SK-N-SH (cell line): ENCODE measurements at regions not wholly inside any gene's neighbourhood (a gene's known extent, or its start where the extent isn't known, plus 50 kb on each side); places are given as distances from the start of the nearest gene placed in this dataset.

Experiments used
- CTCF ChIA-PET: fragments of 300-600, 350-600 bp; formaldehyde crosslinking; extraction: SDS; loops from one replicate; lab custom pipeline; 2021; lab: Yijun Ruan, JAX
- POLR2A ChIA-PET: fragments of 350-600 bp; sonication (Branson Sonifier 250); formaldehyde crosslinking; extraction: SDS; loops from one replicate; lab custom pipeline; 2020; ENCODE audit warnings: antibody characterized with exemption, inconsistent platforms; lab: Yijun Ruan, JAX
- DNase-seq: peaks from one replicate; pipeline ENCODE4 v3.0.0; 2012
- H2AFZ ChIP-seq: fragments of 200-600 bp; sonication (generic); 2 replicates; pipeline ENCODE4 v1.8.1; 2016; ENCODE audit warnings: antibody characterized with exemption, mild to moderate bottlenecking, low read depth
- H3F3A ChIP-seq: fragments of 200-600 bp; sonication (generic); replicated peaks from 2 replicates; pipeline ENCODE3; 2016; ENCODE audit warnings: antibody characterized with exemption, mild to moderate bottlenecking; ENCODE audit not compliant: insufficient read depth
- H3K27ac ChIP-seq, 2 experiments: fragments of 200-500 bp in 1 of 2; fragments of 200-600 bp in 1 of 2; sonication (Bioruptor generic) in 1 of 2; sonication (generic), shearing (Covaris generic) in 1 of 2; 2 replicates each; pipeline versions ENCODE4 v1.5.1 to v1.6.1; 2014 to 2016; ENCODE audit warnings: low read depth in 2 of 2, inconsistent platforms in 1 of 2, low read length in 1 of 2, mild to moderate bottlenecking in 1 of 2, mixed read lengths in 1 of 2
- H3K27me3 ChIP-seq: fragments of 200-600 bp; sonication (generic), shearing (Covaris generic); 2 replicates; pipeline ENCODE4 v1.6.1; 2016; ENCODE audit warnings: mixed run types; ENCODE audit not compliant: insufficient read depth
- H3K36me3 ChIP-seq, 2 experiments: fragments of 200-500 bp in 1 of 2; fragments of 200-600 bp in 1 of 2; sonication (Bioruptor generic) in 1 of 2; sonication (generic) in 1 of 2; replicated peaks in 1 of 2; 2 replicates each; pipeline versions ENCODE3 to v1.5.1; 2014 to 2016; ENCODE audit warnings: low read length in 1 of 2, mild to moderate bottlenecking in 1 of 2; ENCODE audit not compliant: insufficient read depth in 2 of 2, control insufficient read depth in 1 of 2
- H3K4me1 ChIP-seq, 2 experiments: fragments of 200-500 bp in 1 of 2; fragments of 200-600 bp in 1 of 2; sonication (Bioruptor generic) in 1 of 2; sonication (generic), shearing (Covaris generic) in 1 of 2; 2 replicates each; pipeline versions ENCODE4 v1.5.1 to v1.6.1; 2014 to 2016; ENCODE audit warnings: low read depth in 1 of 2, low read length in 1 of 2, mixed run types in 1 of 2; ENCODE audit not compliant: insufficient read depth in 2 of 2, control insufficient read depth in 1 of 2
- H3K4me2 ChIP-seq: fragments of 200-600 bp; sonication (generic), shearing (Covaris generic); 2 replicates; pipeline ENCODE4 v1.6.1; 2017; ENCODE audit warnings: mixed run types
- H3K4me3 ChIP-seq, 2 experiments: fragments of 200-500 bp in 1 of 2; fragments of 200-600 bp in 1 of 2; sonication (Bioruptor generic) in 1 of 2; sonication (generic), shearing (Covaris generic) in 1 of 2; 2 replicates each; pipeline versions ENCODE4 v1.5.1 to v1.8.1; 2014 to 2016; ENCODE audit warnings: low read depth in 2 of 2, inconsistent platforms in 1 of 2, low read length in 1 of 2, mild to moderate bottlenecking in 1 of 2, mixed read lengths in 1 of 2, moderate library complexity in 1 of 2
- H3K79me2 ChIP-seq: fragments of 200-600 bp; sonication (generic); 2 replicates; pipeline ENCODE4 v1.8.1; 2017; ENCODE audit warnings: mild to moderate bottlenecking; ENCODE audit not compliant: insufficient read depth
- H3K9ac ChIP-seq: fragments of 200-600 bp; sonication (generic); 2 replicates; pipeline ENCODE4 v1.6.1; 2017; ENCODE audit warnings: mixed run types
- H3K9me2 ChIP-seq: fragments of 200-600 bp; sonication (generic); 2 replicates; pipeline ENCODE4 v1.6.1; 2017; ENCODE audit warnings: mixed run types
- H3K9me3 ChIP-seq: fragments of 200-600 bp; sonication (generic); 2 replicates; pipeline ENCODE4 v1.6.1; 2017; ENCODE audit warnings: mixed run types, mild to moderate bottlenecking, moderate library complexity
- H4K20me1 ChIP-seq: fragments of 200-600 bp; sonication (generic); 2 replicates; pipeline ENCODE4 v1.6.1; 2017; ENCODE audit warnings: mild to moderate bottlenecking, mixed run types; ENCODE audit not compliant: insufficient read depth
- CHD2 ChIP-seq: fragments of 150-350 bp; IDR thresholded peaks from 2 replicates; pipeline ENCODE4 v1.6.1; 2018; ENCODE audit warnings: low read length; ENCODE audit not compliant: partially characterized antibody
- ELF1 ChIP-seq: IDR thresholded peaks from 2 replicates; pipeline ENCODE4 v1.4.0; 2012
- FOSL2 ChIP-seq: IDR thresholded peaks from 2 replicates; pipeline ENCODE4 v1.4.0; 2012; ENCODE audit warnings: low read depth, mild to moderate bottlenecking, moderate library complexity, borderline replicate concordance
- GATA2 ChIP-seq: sonication (generic); formaldehyde crosslinking; IDR thresholded peaks from 2 replicates; pipeline ENCODE4 v1.5.0; 2020; ENCODE audit warnings: mild to moderate bottlenecking, missing genetic modification reagents
- MEF2A ChIP-seq: IDR thresholded peaks from 2 replicates; pipeline ENCODE4 v1.4.0; 2012; ENCODE audit warnings: low read depth, borderline replicate concordance
- MXI1 ChIP-seq: IDR thresholded peaks from 2 replicates; pipeline ENCODE4 v1.6.1; 2012; ENCODE audit warnings: mild to moderate bottlenecking, low read depth, low read length, improper control_type of control experiment
- RXRA ChIP-seq: IDR thresholded peaks from 2 replicates; pipeline ENCODE4 v1.4.0; 2012; ENCODE audit warnings: low read depth, mild to moderate bottlenecking, borderline replicate concordance
- TCF12 ChIP-seq: IDR thresholded peaks from 2 replicates; pipeline ENCODE4 v1.4.0; 2012
- WGBS: methylation state at CpG from one replicate; pipeline ENCODE4 v1.1.6; 2017; ENCODE audit warnings: low lambda C conversion rate; 5-methylcytosine and 5-hydroxymethylcytosine counted together
- TF ChIP-seq, protein P1 (sequence below): IDR thresholded peaks from 2 replicates; pipeline ENCODE4; 2012
- TF ChIP-seq, protein P2 (sequence below): IDR thresholded peaks from 2 replicates; pipeline ENCODE4 v1.6.1; 2012; ENCODE audit warnings: mild to moderate bottlenecking, low read depth, low read length, moderate library complexity
- TF ChIP-seq, protein P3 (sequence below): IDR thresholded peaks from 2 replicates; pipeline ENCODE4 v1.4.0; 2012; ENCODE audit warnings: low read depth
- TF ChIP-seq, protein P4 (sequence below): fragments of 150-350 bp; IDR thresholded peaks from 2 replicates; pipeline ENCODE4 v1.6.1; 2017; ENCODE audit warnings: antibody characterized with exemption, low read length, low read depth, borderline replicate concordance
- TF ChIP-seq, protein P5 (sequence below): IDR thresholded peaks from 2 replicates; pipeline ENCODE4 v1.4.0; 2012; ENCODE audit warnings: low read depth, borderline replicate concordance

DNA sequence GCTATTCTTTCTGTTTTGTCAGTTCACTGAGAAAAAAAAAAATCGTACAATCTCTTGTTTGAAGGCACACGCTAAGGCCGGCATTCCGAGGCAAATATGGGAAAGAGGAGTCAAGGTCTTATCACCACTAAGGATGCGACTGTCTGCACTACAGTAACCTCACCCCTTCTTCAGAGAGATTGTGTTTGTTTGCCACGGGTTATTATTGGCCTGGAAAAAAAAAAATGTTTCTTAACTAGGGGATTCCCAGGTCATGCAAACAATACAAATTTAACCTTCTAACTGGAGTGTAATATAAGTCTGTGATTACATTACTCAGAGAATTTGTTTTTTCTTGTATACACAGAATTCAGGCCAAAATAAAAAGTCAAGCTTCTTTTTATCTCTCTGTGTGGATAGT lies 168.3 kb downstream of the TMA16 start:
- DNase-seq, result no peak
- WGBS, result 17% methylated on average over 6 of the region's 6 CpGs
- H3K4me3 ChIP-seq, result no peak overlapping the region
- no peaks in the 10 kb centered on the region for H3K36me3 ChIP-seq
- H3K9me2 ChIP-seq, result no peaks in the 10 kb centered on the region
- no peaks in the 10 kb centered on the region for H3F3A ChIP-seq
- H3K4me2 ChIP-seq, result no peak overlapping the region
- ChIA-PET POLR2A (interaction anchor here (0.6 kb wide), 1 partner anchor 351 kb away, joined by 3 read pairs; no protein-coding TSS in a partner anchor), CTCF (interaction anchor here (0.7 kb wide), 1 partner anchor 105 kb away, joined by 3 read pairs; no protein-coding TSS in a partner anchor)
- no peaks in the 10 kb centered on the region for H3K9me3 ChIP-seq
- H3K4me1 ChIP-seq, result peaks cover 0 to 3% of the 10 kb centered on the region in 2 experiments; a peak in 1 of 4 replicates
- H3K79me2 ChIP-seq, result no peaks in the 10 kb centered on the region
- TF ChIP-seq, protein P1, sequence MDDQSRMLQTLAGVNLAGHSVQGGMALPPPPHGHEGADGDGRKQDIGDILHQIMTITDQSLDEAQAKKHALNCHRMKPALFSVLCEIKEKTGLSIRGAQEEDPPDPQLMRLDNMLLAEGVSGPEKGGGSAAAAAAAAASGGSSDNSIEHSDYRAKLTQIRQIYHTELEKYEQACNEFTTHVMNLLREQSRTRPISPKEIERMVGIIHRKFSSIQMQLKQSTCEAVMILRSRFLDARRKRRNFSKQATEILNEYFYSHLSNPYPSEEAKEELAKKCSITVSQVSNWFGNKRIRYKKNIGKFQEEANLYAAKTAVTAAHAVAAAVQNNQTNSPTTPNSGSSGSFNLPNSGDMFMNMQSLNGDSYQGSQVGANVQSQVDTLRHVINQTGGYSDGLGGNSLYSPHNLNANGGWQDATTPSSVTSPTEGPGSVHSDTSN, result no peak
- no peak overlapping the region for H2AFZ ChIP-seq
- no peak overlapping the region for H3K9ac ChIP-seq
- H3K27ac ChIP-seq, result no peak overlapping the region
- no peaks in the 10 kb centered on the region for H3K27me3 ChIP-seq
- H4K20me1 ChIP-seq, result no peaks in the 10 kb centered on the region

DNA sequence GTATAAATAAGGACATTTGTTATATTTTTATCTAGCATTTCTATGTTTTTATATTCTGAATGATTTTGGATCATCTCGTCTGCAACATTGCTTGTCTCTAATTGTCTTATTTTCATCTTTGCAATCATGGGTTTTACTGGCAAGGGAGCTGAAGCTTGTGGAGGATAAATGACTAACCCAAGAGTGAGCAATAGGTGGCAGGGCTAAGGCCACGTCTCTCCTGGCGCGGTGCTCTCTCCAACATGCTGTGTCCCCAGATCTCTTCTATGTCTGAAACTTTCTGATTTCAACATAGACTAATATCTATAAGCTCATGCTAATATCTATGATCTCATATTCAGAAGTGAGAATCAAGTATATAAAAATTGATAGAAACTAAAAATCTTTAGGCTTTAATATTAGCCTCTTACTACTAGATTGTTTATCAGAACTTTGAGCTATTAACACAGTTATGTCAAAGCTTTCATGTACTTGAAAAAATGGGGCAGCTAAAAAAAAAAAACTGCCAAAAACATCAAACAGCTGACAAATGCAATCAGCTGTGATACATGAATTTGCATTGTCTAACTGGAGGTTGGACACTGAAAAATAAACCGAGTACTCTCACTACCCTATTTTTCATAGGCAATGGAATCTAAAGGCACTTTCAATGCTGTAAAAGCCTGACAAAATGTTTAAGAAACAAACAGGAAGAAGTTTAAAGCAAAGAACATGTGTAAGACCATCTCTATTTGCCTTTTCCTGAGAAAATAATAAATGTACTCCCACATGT lies 169.2 kb downstream of the TMA16 start:
- POLR2A ChIA-PET, result no interaction called here
- Histone ChIP-seq H3K4me1 (peaks cover 0 to 3% of the 10 kb centered on the region in 2 experiments; a peak in 1 of 4 replicates), H3K27ac (no peak overlapping the region), H3K4me3 (no peak overlapping the region), H3K9me3 (no peaks in the 10 kb centered on the region), H3K9me2 (no peaks in the 10 kb centered on the region), H3K36me3 (no peaks in the 10 kb centered on the region), H3K27me3 (no peaks in the 10 kb centered on the region), H3K9ac (no peak overlapping the region), H2AFZ (no peak overlapping the region), H3K79me2 (no peaks in the 10 kb centered on the region), H3K4me2 (no peak overlapping the region), H3F3A (no peaks in the 10 kb centered on the region), H4K20me1 (no peaks in the 10 kb centered on the region)
- CTCF ChIA-PET, result interaction anchor here (0.7 to 0.9 kb wide), 2 partner anchors 17 to 106 kb away, joined by 3 read pairs; no protein-coding TSS in a partner anchor
- TF ChIP-seq, protein P2, sequence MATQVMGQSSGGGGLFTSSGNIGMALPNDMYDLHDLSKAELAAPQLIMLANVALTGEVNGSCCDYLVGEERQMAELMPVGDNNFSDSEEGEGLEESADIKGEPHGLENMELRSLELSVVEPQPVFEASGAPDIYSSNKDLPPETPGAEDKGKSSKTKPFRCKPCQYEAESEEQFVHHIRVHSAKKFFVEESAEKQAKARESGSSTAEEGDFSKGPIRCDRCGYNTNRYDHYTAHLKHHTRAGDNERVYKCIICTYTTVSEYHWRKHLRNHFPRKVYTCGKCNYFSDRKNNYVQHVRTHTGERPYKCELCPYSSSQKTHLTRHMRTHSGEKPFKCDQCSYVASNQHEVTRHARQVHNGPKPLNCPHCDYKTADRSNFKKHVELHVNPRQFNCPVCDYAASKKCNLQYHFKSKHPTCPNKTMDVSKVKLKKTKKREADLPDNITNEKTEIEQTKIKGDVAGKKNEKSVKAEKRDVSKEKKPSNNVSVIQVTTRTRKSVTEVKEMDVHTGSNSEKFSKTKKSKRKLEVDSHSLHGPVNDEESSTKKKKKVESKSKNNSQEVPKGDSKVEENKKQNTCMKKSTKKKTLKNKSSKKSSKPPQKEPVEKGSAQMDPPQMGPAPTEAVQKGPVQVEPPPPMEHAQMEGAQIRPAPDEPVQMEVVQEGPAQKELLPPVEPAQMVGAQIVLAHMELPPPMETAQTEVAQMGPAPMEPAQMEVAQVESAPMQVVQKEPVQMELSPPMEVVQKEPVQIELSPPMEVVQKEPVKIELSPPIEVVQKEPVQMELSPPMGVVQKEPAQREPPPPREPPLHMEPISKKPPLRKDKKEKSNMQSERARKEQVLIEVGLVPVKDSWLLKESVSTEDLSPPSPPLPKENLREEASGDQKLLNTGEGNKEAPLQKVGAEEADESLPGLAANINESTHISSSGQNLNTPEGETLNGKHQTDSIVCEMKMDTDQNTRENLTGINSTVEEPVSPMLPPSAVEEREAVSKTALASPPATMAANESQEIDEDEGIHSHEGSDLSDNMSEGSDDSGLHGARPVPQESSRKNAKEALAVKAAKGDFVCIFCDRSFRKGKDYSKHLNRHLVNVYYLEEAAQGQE, result no peak
- TF ChIP-seq ELF1, result no peak
- TF ChIP-seq, protein P1, result no peak
- TF ChIP-seq CHD2, result no peak
- TF ChIP-seq, protein P3, sequence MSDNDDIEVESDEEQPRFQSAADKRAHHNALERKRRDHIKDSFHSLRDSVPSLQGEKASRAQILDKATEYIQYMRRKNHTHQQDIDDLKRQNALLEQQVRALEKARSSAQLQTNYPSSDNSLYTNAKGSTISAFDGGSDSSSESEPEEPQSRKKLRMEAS, result no peak
- no peak for TF ChIP-seq RXRA
- no peak for TF ChIP-seq FOSL2
- TF ChIP-seq GATA2 (CRISPR knock-in tag), result no peak
- TF ChIP-seq MEF2A, result no peak
- TF ChIP-seq TCF12, result no peak
- TF ChIP-seq, protein P4, sequence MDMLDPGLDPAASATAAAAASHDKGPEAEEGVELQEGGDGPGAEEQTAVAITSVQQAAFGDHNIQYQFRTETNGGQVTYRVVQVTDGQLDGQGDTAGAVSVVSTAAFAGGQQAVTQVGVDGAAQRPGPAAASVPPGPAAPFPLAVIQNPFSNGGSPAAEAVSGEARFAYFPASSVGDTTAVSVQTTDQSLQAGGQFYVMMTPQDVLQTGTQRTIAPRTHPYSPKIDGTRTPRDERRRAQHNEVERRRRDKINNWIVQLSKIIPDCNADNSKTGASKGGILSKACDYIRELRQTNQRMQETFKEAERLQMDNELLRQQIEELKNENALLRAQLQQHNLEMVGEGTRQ, result no peak
- TF ChIP-seq, protein P5, sequence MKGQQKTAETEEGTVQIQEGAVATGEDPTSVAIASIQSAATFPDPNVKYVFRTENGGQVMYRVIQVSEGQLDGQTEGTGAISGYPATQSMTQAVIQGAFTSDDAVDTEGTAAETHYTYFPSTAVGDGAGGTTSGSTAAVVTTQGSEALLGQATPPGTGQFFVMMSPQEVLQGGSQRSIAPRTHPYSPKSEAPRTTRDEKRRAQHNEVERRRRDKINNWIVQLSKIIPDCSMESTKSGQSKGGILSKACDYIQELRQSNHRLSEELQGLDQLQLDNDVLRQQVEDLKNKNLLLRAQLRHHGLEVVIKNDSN, result no peak
- no peak for TF ChIP-seq MXI1
- no peak for DNase-seq
- WGBS, result 10% methylated on average over 5 of the region's 5 CpGs
